ENCODE measurements at regions not wholly inside any gene's neighbourhood (a gene's known extent, or its start where the extent isn't known, plus 50 kb on each side); places are given as distances from the start of the nearest gene placed in this dataset.

GRCh38 chr22:49073873-49074417 is 753.7 kb downstream of the BRD1 start:
- no peak for DNase-seq (ENCODE audit: low read depth)

- no peak for DNase-seq (ENCODE audit: low read depth)
These were observed 754.6 kb downstream of the BRD1 start for GRCh38 chr22:49072996-49073645.

- DNase-seq (ENCODE audit: low read depth): no peak
These were observed 757.2 kb downstream of the BRD1 start for GRCh38 chr22:49070501-49070900.

- no peak for DNase-seq (ENCODE audit: low read depth)
These were observed 758.7 kb downstream of the BRD1 start for GRCh38 chr22:49068861-49069500.

- no peak for DNase-seq (ENCODE audit: low read depth)
These were observed 760.2 kb downstream of the BRD1 start for GRCh38 chr22:49067504-49067903.

GRCh38 chr22:49066619-49067018 is 761.1 kb downstream of the BRD1 start:
- no peak for DNase-seq (ENCODE audit: low read depth)

- DNase-seq (ENCODE audit: low read depth): no peak
These were observed 762.8 kb downstream of the BRD1 start for GRCh38 chr22:49064836-49065235.

- no peak for DNase-seq (ENCODE audit: low read depth)
These were observed 764.2 kb downstream of the BRD1 start for GRCh38 chr22:49063545-49063890.

- DNase-seq (ENCODE audit: low read depth): no peak
These were observed 764.7 kb downstream of the BRD1 start for GRCh38 chr22:49062802-49063544.

GRCh38 chr22:49062155-49062801 is 765.4 kb downstream of the BRD1 start:
- DNase-seq (ENCODE audit: low read depth): no peak

- DNase-seq (ENCODE audit: low read depth): no peak
These were observed 769.8 kb downstream of the BRD1 start for GRCh38 chr22:49057910-49058309.

- no peak for DNase-seq (ENCODE audit: low read depth)
These were observed 771.4 kb downstream of the BRD1 start for GRCh38 chr22:49056301-49056700.

- DNase-seq (ENCODE audit: low read depth): no peak
These were observed 772.3 kb downstream of the BRD1 start for GRCh38 chr22:49055406-49055805.

GRCh38 chr22:49053578-49053977 is 774.1 kb downstream of the BRD1 start:
- DNase-seq (ENCODE audit: low read depth): no peak

GRCh38 chr22:49052560-49052959 is 775.1 kb downstream of the BRD1 start:
- DNase-seq (ENCODE audit: low read depth): no peak

- peak; percentile 47 for DNase-seq (ENCODE audit: low read depth)
These were observed 775.6 kb downstream of the BRD1 start for GRCh38 chr22:49052023-49052538.

- no peak for DNase-seq (ENCODE audit: low read depth)
These were observed 776.1 kb downstream of the BRD1 start for GRCh38 chr22:49051491-49052022.

GRCh38 chr22:49049691-49050090 is 778.0 kb downstream of the BRD1 start:
- no peak for DNase-seq (ENCODE audit: low read depth)

- DNase-seq (ENCODE audit: low read depth): no peak
These were observed 779.1 kb downstream of the BRD1 start for GRCh38 chr22:49048591-49048990.

GRCh38 chr22:49047447-49047846 is 780.2 kb downstream of the BRD1 start:
- no peak for DNase-seq (ENCODE audit: low read depth)

GRCh38 chr22:49046546-49047361 is 780.9 kb downstream of the BRD1 start:
- no peak for DNase-seq (ENCODE audit: low read depth)

All from activated T-helper 1 cell treated with Interleukin-2 at 50 U/mL for 16 hours (primary cell).